Kasumi-1 (cell line): ENCODE measurements at regions not wholly inside any gene's neighbourhood (a gene's known extent, or its start where the extent isn't known, plus 50 kb on each side); places are given as distances from the start of the nearest gene placed in this dataset.

ENCODE experiments used
- DNase-seq, 2 experiments: peaks; one replicate each; lab custom pipeline; 2025; lab: John Stamatoyannopoulos, UW

DNA sequence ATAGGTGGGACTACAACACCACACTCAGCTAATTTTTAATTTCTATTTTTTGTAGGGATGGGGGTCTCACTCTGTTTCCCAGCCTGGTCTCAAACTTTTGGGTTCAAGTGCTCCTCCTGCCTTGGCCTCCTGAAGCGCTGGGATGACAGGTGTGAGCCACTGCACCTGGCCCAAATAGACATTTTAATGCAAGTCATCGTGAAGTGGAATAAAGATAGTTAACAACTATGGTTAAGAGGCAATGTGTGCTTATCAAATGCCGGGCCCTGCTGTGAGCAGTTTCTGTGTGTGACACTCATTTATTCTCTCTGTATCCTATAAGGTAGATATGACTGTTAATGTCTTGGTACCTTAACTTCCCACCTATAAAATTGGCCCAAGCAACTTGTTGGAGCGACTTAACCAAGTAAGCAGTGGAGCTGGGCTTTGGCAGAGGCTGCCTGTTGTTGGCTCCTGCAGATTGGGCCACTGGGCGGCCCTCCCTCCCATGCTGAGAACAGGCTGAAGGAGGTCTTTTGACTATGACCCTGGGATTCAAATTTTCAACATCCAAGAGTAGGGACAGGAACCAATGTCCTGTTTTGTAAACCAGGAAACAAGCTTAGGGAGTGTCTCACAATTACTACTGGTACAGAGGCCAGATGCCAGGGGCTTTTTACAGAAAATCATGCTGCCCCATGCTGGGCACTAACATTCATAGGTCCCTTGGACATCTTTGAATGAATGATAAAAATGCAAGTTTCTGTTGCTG lies 450.7 kb downstream of the TSHZ3 start:
- no peak for DNase-seq

DNA sequence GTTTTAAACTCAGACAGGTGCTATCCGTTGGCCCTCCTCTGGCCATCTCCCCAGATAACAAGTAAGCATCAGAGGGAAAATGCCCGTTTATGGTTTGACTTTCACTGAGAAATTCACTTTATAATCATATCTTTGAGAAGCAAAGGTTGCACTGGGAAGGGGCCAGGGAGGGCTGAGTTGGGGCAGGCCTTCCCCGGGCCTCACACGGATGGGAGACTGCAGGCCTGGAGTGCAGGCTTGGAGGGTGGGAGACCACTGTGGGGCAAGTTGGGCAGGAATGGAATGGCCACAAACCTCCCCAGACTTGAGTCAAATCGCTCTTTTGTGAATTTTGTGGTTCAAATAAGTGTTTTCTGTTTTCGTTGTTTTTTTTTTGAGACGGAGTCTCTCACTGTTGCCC lies 451.7 kb downstream of the TSHZ3 start:
- DNase-seq = no peak

- no peak for DNase-seq
Observed at GRCh38 chr19:30897034-30897433, 452.2 kb downstream of the TSHZ3 start.

GRCh38 chr19:30896554-30896953 lies 452.7 kb downstream of the TSHZ3 start:
- no peak for DNase-seq

DNA sequence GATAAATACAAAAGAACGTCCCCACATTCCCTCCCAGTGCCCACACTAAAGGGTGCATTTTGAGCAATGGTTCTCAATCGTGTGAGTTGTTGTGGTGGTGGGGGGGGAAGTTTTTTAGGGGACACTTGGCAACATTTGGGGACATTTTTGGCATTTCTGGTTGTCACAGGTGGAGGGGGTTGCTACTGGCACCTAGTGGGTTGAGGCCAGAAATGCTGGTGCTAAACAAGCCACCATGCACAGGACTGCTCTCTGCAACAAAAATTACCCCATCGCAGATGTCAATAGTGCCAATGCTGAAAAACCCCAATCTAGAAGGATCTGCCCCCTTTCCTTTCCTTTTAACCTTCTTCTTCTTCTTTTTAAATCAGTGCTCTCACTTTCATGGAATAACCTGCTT lies 453.3 kb downstream of the TSHZ3 start:
- DNase-seq = no peak

DNA sequence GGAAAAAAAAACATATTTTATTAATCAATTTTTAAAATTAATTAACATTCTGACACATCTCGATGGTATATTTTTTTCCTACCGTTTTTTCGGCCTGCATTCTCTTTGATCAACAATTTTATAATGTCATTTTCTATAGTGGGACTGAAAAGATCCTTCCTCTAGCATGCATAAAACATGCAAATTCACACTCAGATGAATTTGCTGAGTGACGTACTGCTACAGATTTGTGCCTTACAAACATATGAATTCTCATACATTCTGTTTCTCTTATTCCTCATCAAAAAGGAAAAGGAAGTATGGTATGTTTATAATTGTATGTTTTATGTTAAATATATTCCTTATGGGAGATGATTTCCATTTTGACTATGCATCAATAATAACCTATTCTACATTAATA lies 458.2 kb downstream of the TSHZ3 start:
- DNase-seq = no peak

DNA sequence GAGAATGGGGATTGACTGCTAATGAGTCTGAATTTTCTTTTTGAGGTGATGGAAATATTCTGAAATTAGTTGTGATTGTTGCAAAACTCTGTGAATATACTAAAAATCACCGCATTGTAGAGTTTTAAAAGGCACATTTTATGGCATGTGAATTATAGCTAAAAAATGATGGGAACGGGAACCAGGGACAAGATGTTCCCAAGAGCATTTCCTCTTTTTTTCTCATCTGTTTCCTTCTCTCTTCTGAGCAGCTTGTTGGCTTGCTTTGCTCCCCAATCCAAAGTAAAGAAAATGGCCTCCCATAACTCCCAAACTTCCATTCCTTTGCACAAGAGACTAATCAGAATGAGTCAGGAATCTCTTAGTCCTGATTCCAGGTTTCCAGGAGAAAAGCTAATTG lies 459.2 kb downstream of the TSHZ3 start:
- no peak for DNase-seq

DNA sequence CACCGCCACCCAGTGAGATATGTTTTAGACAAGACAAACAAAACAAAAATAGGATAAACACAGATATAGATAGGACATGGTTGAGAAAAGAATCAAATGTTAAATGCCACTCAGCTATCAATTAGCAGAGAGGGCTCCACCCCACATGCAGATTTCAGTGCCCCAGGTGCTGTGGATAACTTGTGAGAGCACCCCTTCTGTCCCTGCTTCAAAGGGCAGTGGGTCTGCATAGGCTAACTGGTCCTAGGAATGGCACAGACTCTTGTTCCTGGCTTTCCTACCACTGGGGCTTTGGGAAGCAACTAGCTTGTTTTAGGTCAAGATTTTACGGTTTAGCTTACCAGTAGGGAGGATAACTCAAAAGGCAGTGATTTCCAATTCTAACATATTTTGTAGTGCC lies 460.3 kb downstream of the TSHZ3 start:
- DNase-seq = no peak

DNA sequence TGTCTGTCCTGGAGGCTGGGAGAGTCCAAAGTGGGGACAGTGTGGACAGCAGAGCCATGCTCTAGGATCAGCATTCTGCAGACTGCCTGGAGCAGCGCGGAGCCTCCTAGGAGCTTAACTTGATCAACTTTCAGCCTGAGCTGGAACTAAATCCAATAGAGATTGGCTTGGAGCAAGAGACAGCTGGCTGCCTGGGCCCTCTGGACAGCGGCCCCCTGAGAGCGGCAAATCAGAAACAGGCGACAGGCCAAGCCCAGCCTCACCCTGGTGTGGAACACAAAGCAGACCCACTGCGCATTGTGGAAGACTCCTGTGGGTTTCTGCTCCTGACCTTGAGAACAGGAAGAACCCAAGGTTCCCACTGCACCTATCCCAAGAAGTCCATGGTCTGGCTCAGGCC lies 462.2 kb downstream of the TSHZ3 start:
- no peak for DNase-seq

GRCh38 chr19:30886222-30886621 lies 463.0 kb downstream of the TSHZ3 start:
- no peak for DNase-seq

- no peak for DNase-seq
Observed at GRCh38 chr19:30884146-30884812, 465.0 kb downstream of the TSHZ3 start.

GRCh38 chr19:30883071-30883470 lies 466.2 kb downstream of the TSHZ3 start:
- DNase-seq = no peak

GRCh38 chr19:30882411-30883005 lies 466.7 kb downstream of the TSHZ3 start:
- DNase-seq = no peak

GRCh38 chr19:30881930-30882329 lies 467.3 kb downstream of the TSHZ3 start:
- no peak for DNase-seq

GRCh38 chr19:30881281-30881680 lies 468.0 kb downstream of the TSHZ3 start:
- DNase-seq = no peak

GRCh38 chr19:30880551-30880950 lies 468.7 kb downstream of the TSHZ3 start:
- no peak for DNase-seq

DNA sequence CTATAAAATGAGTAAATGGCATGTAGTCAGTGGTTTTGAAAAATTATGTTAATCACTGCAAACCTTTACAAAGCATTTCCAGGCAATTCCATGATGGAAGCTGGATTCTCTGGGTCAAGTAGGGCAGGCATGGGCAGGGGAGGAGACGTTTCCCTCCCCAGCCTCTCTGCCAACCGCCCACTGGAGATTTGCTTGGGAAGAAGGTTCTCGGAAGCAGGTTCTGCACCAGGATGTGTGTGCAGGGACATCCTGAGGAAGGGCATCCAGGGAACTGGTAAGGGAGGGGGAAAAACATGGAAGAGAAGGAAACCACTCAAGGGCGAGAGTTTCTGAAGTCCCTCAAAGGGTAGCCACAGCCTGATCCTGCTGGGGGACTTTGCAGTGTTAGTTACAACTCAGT lies 469.1 kb downstream of the TSHZ3 start:
- no peak for DNase-seq

- no peak for DNase-seq
Observed at GRCh38 chr19:30879736-30880135, 469.5 kb downstream of the TSHZ3 start.

DNA sequence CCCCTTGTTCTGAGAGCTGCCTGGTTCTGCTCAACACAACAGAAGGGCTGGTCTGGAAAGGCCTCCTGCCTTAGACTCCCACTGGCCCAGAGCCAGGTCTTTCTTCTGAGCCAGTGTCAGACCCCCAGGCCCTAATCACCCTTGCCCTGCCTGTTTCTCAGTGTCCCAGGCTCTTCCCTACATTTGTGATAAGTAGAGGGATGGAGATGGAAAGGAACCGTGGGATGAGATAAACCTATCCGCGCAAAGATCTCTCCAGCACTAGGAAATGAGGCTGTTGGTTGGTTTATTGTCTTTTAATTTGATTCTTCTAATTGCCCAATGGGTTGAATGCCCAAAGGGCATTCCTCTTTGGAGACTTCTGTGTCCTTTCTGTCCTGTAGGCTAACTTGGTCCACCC lies 470.0 kb downstream of the TSHZ3 start:
- DNase-seq = no peak

DNA sequence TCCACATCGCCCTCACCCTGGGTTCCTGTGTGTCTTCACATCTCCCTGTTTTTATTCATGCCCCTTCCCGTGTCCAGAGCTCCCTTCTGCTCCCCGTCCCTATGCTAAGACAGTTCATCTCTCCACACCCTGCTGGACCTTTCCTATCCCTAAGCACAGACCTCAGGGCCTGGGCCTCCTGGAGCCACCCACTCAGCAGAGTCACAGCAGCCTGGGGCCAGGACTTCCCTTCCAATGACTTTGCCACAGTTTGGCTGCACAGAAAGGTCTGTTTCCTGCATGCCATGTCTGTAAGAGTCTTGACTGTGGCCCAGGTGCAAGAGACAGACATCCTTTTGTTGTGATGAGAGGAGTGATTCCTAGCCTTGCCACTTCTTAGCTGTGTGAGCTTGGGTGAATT lies 470.7 kb downstream of the TSHZ3 start:
- no peak for DNase-seq

DNA sequence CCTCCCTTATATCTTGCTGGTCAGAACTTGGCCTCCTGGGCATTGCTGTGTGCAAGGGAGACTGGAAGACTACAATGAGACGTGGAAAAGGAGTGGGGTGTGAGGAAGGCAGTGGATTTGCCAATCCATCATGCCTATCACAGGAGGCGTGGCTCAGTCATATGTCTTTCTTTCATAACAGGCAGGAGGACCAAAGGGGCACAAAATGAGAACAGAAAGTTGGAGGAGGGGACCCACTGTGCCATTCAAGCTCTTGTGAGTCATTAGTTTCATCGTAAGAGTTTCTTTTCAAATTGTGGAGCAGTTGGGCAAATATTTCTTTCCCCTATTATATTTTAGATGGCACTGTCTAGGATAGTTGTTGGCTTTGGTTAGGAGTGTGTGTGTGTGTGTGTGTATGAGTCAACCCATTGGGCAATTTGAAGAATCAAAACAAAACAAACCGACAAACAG lies 471.5 kb downstream of the TSHZ3 start:
- no peak for DNase-seq

GRCh38 chr19:30873691-30874090 lies 475.5 kb downstream of the TSHZ3 start:
- no peak for DNase-seq

DNA sequence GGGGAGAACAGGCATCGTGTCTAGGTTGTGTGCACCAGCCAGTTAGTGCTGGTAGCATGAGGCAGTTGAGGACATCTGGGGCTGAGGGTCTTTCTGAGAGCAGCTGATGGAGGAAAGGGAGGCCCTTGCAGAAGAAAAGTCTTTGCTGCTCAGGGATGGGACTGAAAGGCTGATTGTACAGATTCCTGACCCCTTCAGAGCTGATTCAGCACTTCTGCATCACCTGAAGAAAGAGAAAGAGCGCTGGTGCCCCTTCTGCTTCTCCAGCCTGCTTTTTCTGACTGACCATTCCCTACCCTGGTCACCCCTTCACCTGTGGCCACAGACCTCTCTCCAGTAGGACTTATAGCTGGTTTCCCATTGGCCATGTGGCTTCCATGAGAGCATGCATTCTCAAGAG lies 476.2 kb downstream of the TSHZ3 start:
- no peak for DNase-seq
